HG02610 (cell line): ENCODE measurements at regions not wholly inside any gene's neighbourhood (a gene's known extent, or its start where the extent isn't known, plus 50 kb on each side); places are given as distances from the start of the nearest gene placed in this dataset.

ENCODE experiments used
- ATAC-seq: cut with Tn5 transposase; IDR thresholded peaks from one replicate; pipeline ENCODE4 v1.9.1; 2021; ENCODE audit warnings: mild to moderate bottlenecking, moderate library complexity; ENCODE audit not compliant: unreplicated experiment

DNA sequence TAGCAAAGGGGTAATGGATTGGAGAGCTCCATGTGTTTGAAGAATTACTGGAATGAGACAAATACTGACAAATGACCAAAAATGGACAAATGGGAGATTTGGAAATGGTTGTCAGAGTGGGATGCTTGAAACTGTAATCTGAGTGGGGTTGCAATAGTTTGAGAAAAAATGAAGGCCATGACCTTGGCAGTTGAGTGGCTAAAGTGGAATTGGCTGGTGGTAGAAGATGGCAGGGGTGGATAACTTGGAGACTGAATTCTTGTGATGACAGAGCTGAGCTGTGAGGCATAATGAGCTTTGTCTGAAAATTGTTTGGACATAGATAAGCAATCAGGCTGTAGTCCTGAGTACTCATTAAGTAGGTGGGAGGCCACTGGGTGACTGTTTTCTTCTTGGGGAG lies 222.5 kb upstream of the PRICKLE1 start:
- no peak for ATAC-seq

DNA sequence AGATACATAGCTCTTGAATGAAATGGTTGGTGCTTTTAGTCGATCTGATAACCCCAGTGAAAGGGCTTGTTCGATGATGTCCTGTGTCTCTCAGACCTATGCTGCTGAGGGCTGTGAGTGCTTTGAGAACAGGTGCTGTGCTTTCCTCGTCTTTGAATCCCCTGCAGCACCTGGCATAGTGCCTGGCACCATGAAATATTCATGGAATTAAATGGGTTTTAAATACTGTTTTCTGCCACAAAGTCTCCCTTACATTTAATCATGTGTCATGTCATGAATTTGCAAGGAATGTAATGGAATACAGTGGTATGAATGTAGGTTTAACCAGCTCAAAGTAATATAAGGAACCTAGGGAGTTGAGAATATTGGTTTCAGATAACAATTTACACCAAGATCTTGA lies 220.5 kb upstream of the PRICKLE1 start:
- no peak for ATAC-seq

DNA sequence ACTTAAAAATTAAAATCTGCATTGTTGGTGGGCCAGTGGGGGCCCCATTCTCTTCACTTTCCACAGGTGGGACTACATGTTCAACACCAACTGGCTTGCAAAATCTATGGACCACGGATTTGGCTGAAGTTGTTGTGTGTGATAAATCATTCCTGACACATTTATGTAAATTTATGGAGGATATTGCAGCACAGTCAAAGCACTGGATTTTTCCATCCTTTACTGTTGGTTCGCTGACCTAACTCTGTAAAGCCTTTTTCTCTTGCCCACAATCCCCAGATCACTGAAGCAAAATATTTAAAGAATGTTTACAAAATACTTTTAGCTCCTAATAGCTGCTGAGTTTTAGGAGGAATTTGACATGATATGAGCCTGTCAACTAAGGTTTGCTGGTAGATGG lies 219.7 kb upstream of the PRICKLE1 start:
- ATAC-seq: no peak

DNA sequence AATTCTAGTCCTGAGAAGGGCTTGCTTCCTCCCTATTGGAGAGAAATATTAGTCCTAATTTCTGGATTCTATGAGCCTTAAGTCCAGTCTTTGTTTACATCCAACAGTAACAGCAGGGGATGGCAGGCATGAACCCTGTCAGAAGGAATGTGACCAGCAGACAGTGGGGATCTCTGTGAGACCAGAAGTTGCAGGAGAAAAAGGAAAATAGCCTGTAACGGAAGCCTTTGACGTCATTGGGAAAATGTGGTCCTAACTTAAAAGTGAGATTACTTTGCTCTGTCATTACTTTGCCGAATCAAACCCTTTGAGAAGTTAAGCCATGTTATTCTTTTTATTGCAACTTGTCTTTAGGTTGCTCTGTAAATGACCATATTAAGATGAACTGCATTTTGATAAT lies 218.2 kb upstream of the PRICKLE1 start:
- ATAC-seq: no peak

DNA sequence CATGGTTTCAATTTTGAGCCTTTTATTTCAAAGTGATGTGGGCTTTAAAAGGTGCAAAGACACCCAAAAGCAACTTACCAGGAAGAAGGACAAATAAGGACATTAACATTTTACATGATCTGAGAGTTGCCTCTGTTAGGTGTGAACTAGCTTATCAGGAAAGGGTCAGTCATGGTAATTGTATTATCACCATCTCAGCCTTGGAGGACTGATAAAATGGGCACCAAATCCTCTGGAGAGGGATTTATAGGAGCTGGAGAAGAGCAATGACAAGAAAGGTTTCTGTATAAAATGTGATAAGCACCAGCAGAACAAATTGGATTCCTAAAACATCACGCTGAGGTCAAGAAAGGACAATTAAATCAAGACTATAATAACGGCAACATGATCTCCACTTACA lies 217.7 kb upstream of the PRICKLE1 start:
- ATAC-seq: no peak

DNA sequence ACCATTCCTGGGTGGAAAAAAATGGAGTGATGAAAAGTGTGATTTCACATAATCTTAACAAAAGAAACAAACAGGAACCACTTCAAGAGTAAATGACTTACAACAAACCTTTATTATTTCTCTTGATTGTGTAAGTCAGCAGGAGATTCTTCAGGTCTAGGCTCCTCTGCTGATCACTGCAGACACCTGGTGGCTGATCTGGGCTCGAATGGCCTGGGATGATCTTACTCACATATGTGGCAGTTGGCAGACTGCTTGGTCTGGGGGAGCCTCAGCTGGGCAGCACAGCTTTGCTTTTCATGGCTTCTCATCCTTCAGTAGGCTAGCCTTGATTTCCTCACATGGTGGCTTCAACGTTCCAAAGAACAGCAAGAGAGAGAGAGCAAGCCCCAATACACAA lies 215.4 kb upstream of the PRICKLE1 start:
- ATAC-seq: no peak

DNA sequence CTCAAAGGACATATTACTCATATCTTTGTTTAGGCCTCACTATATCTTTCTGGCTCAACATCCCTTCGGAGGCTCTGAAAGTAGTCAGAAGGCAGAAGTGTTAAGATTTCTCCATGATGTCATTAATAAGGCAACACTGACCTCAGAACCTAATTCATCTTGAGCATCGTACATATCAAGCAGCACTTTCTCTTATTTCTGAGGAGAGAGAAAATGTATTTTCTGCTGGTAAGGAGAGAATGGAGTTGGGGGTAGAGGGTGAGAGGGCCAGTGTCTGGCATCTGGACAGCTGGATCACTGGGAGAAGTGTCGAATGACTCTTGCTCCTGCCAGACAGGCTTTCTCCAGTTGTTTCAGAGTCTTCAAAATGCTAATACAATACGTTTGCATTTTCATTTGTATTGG lies 213.2 kb upstream of the PRICKLE1 start:
- ATAC-seq: no peak

DNA sequence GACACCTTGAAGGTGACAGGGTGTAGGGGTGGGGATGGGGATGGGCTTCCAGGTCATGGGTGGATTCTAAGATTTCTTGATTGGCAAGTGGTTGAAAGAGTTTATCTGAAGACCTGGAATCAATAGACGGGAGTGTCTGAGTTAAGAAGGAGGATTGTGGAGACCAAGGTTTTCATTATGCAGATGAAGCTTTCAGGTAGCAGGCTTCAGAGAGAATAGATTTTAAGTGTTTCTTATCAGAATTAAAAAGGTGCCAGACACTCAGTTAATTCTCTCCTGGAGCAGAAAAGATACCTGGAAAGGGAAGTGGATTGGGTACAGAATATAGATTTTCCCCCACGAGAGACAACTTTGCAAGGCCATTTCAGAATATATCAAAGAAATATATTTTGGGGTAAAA lies 211.7 kb upstream of the PRICKLE1 start:
- no peak for ATAC-seq

DNA sequence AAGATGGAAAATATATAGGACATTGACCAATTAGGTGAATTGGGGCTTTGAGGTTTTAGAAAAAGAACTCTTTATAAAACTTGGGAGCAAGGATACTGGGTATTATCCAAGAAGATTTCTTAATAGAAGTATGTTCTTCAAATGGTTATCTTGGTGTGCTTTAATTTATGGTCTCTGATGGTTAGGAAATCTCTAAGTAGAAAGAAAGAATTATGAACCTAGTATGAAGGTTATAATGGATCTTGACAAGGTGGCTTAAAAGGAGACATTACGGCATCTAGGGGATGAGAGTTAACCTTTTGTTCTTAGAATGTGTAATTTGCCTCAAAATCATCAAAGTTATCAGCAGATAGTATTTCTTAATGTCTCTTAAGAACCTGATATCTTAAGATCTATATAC lies 210.4 kb upstream of the PRICKLE1 start:
- ATAC-seq: no peak

DNA sequence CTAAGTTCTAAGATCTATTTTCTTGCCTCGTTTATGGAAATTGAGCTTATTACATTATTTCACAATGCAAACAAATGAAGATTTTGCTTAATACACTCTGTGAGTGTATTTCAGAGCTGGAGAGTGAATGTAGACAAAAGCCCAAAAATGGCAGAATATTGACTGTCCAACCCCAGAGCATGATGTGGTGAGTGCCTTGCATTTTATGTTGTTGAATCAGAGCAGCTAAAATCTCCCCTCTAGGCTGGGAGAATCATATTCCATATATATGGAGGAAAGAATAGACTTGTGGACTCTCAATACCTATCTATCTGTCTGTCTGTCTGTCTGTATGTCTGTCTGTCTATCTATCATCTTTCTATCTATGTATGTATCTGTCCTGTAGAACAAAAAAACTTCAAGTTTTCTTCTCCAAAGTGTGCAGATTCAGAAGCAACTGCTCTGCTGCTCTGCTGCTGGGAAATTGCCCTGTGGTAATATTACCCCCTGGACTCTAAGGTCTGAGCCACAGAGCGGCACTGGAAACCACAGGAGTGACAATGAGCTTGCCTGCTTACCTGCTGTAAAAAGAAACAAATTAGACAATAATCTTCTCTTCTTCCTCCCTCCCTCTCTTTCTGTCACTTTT lies 209.4 kb upstream of the PRICKLE1 start:
- ATAC-seq: no peak

DNA sequence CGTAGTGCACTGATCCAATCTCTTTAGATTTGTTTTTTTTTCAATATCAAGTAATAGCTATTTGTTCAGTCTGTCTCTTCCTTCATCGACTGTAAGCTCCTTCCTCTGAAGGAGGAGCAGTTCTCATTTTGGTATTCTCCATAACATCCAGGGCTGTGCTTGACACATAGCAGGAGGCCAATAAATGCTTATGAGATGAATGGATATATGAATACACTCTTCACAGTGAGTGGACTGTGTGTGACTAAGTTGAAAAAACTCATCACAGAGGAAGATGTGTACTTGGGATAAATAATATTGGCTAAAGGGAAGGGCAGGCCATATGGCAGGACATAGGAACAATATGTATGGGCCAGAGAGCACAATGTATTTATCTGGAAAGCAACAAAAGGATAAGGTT lies 205.3 kb upstream of the PRICKLE1 start:
- ATAC-seq: no peak

DNA sequence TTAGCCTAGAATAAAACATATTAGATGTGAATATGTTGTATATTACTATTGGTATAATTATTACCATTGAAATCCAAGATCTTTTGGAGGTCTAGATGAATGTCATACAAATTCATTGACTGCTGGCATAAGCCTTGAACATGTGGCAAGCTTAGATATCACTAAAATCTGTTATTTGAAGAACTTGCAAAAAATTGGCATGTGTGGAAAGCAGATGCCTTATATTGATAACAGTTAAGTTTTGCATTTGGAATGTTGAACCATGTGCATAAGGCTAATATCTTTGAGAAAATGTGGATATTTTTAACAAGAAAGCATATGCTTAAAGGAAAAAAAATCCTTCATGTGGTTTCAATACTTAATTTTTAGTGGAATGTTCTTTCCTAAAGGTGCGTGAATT lies 203.6 kb upstream of the PRICKLE1 start:
- no peak for ATAC-seq

DNA sequence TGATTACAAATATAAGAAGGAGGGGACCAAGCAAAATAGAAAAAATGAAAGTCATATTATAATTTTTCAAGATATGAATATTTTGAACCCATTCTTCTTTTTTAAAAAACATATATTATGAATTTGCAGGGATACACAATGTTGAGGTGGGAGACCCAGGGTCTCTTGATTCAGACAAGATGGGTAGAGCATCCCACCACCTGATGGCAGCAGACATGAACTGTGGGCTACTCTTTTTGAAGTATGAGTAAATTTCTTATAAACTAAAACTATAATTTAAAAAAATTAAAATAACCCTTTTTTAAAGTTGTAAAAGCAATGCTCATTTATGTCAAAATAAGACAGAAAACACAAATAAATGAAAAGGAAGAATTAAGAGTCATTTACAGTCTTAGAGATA lies 202.7 kb upstream of the PRICKLE1 start:
- ATAC-seq: no peak

DNA sequence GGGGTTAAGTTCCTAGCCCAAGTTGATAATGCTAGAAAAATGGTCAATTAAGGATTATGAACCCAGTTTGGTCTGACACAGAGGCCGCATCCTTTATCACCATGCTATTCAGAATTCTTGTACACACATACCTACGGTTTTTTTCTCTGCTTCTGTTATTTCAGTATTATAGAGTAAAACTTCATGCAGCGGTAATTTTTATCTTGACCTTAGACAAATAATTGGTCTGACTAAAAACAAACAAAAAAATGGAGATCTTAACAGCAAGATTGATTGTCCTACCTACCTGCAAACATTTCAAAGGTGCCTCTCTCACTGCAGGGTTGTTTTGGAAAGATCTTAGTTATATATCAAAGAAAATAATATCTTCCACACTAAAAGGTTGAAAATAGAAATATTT lies 201.9 kb upstream of the PRICKLE1 start:
- ATAC-seq: no peak

DNA sequence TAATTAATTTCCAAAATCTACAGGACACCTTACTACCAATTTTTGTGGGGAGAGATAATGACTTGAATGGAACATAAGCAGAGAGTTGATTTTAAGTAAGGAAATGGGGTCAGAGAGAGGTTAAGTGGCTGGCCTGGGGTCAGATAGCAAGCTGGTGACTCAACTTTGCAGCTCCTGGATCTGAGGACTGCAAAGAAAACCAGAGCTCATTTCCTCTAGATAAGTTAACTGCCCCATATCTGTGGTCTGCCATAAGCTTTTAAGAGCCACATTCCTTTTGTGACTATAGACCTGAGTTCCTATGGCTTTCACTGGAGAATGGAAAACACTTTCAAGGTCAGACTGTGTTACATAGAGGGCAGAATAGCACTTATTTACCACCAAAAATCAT lies 201.2 kb upstream of the PRICKLE1 start:
- ATAC-seq: no peak

DNA sequence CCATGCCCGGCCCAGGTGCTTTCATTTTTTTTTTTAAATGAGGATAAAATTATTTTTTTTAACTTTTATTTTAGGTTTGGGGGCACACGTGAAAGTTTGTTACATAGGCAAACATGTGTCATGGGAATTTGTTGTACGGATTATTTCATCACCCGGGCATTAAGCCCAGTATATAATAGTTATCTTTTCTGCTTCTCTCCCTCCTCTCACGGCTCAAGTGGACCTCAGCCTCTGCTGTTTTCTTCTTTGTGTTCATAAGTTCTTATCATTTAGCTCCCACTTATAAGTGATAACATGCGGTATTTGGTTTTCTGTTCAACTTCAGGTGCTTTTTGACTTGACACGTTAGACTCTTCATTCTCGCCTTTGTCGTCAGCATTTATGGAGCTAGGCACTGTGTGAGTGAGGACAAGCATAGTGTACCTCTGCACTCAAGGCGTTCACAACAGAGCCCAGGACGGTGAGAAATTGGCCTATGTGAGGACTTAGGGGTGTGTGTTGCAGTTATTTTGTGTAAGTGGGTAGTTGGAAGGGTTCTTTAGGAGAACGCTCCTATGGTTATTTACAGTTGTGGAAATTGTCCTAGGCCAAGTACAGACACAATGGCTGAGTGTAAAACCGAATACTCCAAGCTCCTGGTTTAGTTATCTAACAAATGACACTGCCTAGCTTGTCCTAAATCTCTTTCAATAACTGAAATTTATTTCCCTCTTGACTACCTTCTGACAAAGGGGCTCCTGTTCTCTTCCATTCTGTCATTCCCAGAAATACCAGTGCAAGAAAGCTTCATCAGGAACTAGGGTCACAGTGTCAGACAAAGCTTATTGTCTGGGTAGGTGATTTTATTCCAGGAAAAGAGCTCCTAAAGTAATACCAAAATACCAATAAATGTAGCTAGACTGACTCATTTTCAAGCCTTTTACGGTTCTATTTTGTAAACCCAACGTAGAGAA lies 200.5 kb upstream of the PRICKLE1 start:
- no peak for ATAC-seq

DNA sequence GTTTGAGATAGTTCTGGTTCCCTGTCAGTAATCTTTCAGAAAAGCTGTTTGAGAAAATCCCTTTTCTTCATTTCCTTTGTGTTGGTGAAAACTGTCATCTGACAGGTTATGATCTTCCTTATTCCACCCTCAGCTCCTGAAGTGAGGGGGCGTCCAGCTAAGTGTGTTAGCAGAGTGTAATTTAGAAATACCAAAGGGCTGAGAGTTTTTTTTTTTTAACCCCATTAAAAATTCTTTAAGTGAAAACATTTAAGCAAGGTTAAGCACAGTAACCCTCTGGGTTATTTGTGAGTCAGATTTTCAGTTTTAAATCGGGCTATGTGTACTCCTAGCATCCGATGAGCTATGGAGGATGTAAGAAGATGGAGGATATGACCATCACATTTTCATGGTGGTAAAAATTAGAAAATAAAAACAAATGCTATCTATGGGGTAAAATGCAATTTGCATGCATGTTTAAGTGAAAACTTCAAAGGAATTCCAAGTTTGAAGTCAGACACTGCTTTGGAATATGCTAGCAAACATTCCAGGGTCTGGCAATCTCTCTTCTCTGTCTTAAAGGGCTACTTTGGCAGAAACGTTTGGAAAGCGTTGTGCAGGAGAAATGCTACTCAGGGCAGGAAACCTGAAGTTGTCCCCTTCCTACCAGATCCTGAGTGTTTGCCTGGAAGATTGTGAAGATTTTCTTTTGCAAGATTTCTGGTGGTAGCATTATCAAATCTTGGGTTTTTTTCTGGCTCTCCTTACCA lies 197.0 kb upstream of the PRICKLE1 start:
- no peak for ATAC-seq

DNA sequence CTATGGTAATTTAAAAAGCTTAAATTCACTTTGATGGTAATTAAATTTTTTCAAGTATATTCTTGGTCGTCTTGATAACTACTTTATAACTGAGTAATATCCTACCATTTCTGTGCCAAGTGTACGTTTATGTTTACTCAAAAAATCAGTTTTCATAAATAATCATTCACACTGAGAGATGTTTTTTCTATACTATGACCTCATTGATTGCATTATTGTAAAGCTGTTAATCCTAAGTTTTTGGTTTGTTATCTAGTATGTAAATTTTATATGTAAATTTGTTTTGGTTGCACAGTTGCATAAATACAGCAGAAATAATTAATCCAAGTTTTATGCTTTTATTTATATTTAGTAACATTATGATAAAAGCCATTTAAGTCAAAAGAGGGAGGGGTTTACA lies 196.4 kb upstream of the PRICKLE1 start:
- ATAC-seq: no peak

DNA sequence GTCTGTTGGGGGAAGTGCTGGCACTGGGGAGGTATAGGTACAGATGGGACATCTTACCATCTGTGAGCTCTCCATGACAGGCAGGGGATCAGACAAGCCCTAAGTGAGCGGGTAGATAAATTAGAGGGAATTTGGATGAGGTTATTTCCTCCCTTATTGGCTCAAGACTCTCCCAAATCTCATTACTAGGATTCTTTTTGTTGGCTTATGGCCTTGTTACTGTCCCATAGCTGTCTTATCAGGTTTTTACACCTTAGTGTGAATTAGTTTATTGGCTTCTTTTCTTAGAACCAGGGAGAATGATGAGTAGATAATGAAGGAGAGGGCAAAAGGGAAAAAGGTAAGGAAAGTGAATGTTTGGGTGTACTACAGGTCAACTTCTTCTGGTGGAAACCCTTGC lies 191.1 kb upstream of the PRICKLE1 start:
- no peak for ATAC-seq

DNA sequence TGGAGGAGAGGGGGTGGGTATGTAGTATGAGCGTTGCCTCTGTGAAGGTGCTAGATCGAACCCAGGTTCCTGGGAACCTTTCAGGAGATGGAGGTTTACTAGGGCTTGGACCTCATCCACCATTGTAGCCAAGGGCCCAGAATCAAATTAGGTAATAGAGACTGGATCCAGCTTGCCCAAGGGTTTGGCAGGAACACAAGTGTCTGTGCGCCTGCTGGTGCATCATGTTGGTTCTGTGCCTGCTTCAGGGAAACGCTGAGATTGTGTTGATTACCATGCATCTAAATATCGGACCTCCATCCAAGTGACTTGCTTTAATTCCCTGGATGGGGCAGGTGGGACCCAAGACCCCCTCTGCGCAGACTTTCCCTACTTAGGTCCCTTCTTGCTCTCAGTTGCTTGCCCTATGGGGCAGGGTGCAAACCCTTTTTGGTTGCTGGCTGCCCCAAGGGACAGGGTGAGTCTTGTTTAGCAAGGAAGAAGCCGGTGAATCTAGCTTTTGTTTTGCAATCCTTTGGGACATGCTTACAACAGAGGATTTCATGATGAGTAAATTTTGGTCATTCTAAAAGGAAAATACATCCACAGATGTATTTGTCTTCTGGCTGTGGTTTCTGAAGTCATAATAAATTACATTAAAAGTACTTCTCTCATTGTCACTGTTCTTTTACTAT lies 189.8 kb upstream of the PRICKLE1 start:
- ATAC-seq: no peak

DNA sequence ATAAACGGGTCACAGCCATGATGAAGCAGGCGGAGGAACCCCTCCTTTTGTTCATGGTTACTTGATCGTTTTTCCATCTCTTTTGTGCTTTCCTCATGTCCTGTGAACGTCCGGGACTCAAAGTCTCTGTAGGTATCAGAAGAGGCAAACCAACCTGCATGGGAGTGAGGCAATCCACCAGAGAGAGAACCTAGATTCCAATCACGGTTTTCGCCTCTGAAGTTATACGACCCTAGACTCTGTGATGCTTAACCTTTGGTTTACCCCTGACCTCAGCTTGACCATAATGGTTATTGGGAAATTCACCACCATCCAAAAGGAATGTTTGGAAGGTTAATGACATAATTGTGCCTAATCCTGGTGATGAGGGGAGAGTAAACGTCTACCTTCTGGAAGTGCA lies 186.8 kb upstream of the PRICKLE1 start:
- no peak for ATAC-seq
